Activated CD4-positive, alpha-beta T cell treated with anti-CD3 and anti-CD28 coated beads for 1 hour (primary cell): ENCODE measurements at regions not wholly inside any gene's neighbourhood (a gene's known extent, or its start where the extent isn't known, plus 50 kb on each side); places are given as distances from the start of the nearest gene placed in this dataset.
"Not testable (repeated sequence)": the region's sequence is repeated elsewhere in the genome, so short reads cannot be mapped to it uniquely, and the experiment has no call there.

Experiments used
- DNase-seq: peaks from one replicate; pipeline ENCODE4 v3.0.0-alpha.2; 2020

- no peak for DNase-seq
These were observed 54.7 kb upstream of the NRIP1 start for GRCh38 chr21:15119486-15119885.

- DNase-seq, result no peak
These were observed 56.4 kb upstream of the NRIP1 start for GRCh38 chr21:15121097-15121654.

- no peak for DNase-seq
These were observed 56.9 kb upstream of the NRIP1 start for GRCh38 chr21:15121655-15122120.

DNA sequence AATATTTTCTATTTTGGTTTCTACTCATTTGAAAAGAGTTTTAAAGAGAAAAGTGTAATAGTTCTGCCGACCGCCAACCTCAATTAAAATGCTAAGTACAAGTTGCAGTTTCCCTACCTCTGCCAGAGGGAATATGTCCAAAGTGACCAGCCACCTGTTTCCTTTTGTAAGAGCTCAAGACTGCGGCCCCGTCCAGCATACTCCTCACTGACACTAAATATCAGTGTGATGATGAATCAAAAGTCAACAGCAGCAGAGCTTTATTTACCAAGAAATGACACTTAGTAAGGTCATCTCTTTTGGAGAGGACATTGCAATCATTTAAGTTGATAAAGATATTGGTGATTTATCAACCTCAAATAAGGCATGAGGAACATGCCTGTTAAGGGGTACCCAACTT lies 57.4 kb upstream of the NRIP1 start:
- DNase-seq, result no peak

DNA sequence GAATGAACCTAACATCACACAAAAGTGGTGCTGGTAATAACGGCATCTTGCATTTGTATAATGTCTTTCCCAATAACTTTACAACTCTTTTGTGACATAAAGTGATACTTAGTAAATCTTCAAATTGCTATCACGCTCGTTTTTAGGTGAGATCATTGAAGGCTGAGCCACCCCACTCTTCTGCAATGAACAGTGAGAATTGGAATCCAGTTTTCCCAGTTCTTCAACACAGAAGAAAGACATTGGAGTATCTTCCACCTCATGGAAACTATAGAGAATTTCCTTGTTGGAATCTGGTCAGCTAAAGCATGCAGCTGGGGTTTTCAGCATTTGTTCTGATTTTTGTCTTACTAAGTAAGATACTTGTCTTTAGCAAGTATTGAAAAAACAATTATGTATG lies 59.9 kb upstream of the NRIP1 start:
- DNase-seq, result no peak

GRCh38 chr21:15126948-15127347 lies 62.1 kb upstream of the NRIP1 start:
- no peak for DNase-seq

- DNase-seq, result no peak
These were observed 62.6 kb upstream of the NRIP1 start for GRCh38 chr21:15127437-15127836.

GRCh38 chr21:15128267-15128666 lies 63.5 kb upstream of the NRIP1 start:
- no peak for DNase-seq

DNA sequence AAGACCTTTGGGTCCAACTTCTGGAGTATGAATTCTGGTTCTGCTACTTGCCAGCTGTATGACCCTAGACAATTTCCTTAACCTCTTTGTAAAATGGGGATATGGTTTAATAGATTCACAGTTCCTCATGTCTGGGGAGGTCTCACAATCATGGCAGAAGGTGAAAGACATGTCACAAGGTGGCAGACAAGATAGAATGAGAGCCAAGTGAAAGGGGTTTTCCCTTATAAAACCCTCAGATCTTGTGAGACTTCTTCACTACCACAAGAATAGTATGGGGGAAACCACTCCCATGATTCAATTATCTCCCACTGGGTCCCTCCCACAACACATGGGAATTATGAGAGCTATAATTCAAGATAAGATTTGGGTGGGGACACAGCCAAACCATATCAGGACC lies 63.9 kb upstream of the NRIP1 start:
- DNase-seq, result not testable (repeated sequence)

DNA sequence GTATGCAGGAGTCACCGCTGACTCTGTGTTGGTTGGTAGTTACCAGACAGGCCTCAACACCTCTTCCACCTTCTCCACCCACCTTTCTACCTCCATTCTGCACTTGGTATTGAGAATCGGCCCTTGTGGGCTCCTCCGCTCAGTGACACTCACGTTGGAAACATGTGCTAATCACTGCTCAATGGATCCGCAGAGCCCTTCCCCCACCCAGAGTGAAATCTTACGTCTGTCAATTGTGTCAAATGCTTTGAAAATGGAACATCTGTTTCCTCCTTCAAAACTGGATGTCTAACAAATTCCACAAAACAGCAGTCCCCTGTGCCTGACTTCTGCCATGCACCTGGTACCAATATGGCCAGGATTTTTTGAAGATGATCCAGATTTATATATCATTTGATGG lies 65.5 kb upstream of the NRIP1 start:
- no peak for DNase-seq

- no peak for DNase-seq
These were observed 66.0 kb upstream of the NRIP1 start for GRCh38 chr21:15130751-15131150.

- DNase-seq, result no peak
These were observed 68.0 kb upstream of the NRIP1 start for GRCh38 chr21:15132781-15133180.

DNA sequence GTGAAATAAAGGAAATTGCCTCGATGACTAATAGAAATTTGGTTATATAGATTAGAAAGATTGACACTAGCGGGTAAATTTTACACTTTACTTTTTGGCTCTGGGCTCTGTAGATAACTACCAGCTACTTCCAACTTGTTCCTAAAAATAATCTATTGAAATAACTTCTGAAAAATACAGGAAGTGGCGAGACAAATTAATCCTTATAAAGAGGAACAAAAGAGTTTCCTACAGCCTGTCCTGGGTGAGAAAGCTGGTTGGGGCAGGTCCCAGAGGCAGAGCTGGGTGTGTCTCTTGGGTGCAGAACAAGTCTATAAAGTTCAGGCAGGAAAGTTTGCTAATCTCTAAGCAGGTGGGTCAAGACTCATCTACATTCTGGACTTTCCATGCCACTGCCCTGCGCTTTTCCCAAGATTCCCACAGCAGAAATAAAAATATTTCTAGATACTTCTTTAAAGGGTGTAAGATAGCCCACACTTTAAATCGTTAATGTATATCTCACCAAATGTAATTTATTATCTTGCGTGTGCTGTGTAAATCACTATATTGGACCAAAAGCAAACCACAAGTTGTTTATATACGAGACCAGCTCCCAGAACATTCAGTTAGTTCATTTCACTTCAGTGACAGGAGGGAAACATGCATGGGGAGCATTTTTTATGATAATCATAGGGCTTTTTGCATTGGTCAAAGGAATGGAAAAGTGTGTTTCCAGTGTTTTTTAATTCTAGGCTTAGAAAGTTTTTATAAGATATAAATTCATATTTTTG lies 70.1 kb upstream of the NRIP1 start:
- DNase-seq, result no peak

DNA sequence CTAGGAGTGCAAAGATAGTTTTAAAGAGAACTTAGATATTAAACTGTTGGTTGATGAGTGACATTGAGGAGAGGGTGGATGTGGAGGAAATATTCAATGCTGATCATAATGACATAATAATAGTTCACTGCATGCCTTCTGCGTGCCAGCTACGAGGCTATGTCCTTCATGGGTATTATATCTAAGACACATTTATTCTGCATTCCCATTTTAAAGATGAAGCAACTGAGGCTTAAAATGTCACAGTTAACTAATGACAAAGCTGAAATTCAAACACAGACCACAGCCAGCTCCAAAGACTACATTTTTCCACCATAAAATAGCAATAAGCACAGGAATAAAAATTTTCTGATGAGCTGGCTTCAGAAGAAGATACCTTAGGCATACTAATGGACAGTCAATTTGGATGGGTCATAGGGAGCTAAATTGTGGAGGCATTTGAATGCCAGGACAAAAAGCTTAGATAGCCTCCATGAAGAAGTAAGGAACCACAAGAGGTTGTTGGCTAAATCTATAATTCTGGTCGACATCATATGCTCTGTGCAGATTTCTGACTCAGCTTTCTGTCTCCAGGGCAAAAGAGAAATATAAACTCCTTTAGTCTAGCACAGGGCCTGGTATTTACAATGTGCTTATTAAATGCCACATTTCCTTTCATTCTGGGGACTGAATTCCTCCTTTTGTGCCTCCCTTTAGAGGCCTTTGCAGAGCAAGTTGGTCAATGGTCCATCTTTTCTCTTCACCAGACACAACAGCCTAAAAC lies 71.2 kb upstream of the NRIP1 start:
- DNase-seq, result no peak

GRCh38 chr21:15138490-15138889 lies 73.7 kb upstream of the NRIP1 start:
- no peak for DNase-seq

- DNase-seq, result no peak
These were observed 75.1 kb upstream of the NRIP1 start for GRCh38 chr21:15139898-15140297.

DNA sequence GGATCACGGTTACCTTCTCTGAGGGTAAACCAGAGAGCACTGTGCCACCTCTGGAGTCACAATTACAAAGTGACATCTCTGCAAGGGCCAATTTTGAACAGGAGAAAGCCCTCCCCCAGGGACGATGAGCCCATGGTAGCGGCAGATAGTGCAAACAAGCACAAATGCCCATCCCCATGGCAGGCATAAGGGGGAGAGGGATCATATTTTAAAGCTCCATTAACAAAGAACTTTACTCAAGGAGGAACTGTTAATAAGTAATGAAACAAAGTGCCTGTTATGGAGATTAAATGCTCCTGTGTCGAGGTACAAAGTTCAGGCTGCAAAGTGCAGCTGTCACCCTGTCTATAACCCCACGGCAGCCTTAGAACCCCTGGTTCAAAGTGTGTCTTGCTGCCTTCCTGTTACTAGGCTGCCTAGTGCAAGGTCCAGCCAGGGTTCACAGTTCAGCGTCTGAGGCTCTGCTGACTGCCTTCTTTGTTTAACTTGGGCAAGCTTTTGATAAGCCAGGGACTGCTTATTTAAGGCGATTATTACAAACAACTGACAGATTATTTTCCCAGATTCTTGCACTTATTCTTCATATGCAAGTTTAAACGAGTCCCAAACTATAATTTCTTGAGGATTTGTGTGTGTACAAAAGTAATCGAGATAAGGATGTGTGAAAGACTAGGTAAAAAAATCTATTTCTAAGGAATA lies 75.7 kb upstream of the NRIP1 start:
- DNase-seq, result no peak

- DNase-seq, result no peak
These were observed 76.6 kb upstream of the NRIP1 start for GRCh38 chr21:15141261-15141970.

- no peak for DNase-seq
These were observed 79.2 kb upstream of the NRIP1 start for GRCh38 chr21:15144026-15144425.

- DNase-seq, result no peak
These were observed 83.6 kb upstream of the NRIP1 start for GRCh38 chr21:15148437-15148836.

DNA sequence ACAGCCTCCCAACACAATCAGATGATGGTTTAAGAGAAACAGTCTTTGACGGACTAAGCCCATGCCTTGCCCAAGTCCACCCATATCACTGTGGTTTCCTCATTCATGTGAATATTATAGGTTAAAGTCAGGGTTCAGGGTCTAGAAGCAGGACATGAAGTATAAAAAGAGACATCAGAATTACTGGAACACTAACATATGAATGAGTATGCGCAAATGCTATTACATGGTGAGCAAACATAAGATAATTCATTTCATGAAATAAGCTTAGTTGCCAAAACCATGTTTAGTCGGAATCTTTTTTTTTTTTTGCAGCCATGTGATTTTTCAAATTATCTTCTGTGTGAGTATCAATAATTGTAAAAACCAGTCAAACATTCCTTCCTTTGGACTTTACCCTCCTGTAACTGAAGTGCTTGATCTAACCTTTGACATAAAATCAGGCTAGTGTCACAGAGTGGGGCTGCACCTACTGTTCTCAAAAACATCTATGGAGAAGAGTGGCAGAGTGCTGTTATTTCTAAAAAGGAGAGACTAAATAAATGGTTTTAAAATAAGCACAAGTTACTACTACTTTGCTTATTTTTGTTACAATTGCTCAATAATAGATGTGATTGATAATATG lies 84.9 kb upstream of the NRIP1 start:
- DNase-seq, result no peak

- no peak for DNase-seq
These were observed 86.7 kb upstream of the NRIP1 start for GRCh38 chr21:15151385-15152103.
